ENCODE measurements at regions not wholly inside any gene's neighbourhood (a gene's known extent, or its start where the extent isn't known, plus 50 kb on each side); places are given as distances from the start of the nearest gene placed in this dataset.

- intact Hi-C loops (cut with DNase I): no loop called here
- TF ChIP-seq CTCF (IDR thresholded peaks at IDR 0.05) (no peak), POLR2A (IDR thresholded peaks at IDR 0.05) (no peak), POLR2AphosphoS5 (IDR thresholded peaks at IDR 0.05) (no peak), EP300 (IDR thresholded peaks at IDR 0.05) (no peak)
- Histone ChIP-seq H3K9me3 (no peaks in the 10 kb centered on the region), H3K4me1 (peaks cover 0 to 41% (median 30%) of the 10 kb centered on the region in 4 donors), H3K27me3 (peaks cover 0 to 3% (median 0%) of the 10 kb centered on the region in 3 donors), H3K27ac (no peak overlapping the region), H3K4me3 (no peak overlapping the region), H3K36me3 (no peaks in the 10 kb centered on the region)
- DNase-seq: no peak
- WGBS, 2 donors: 78 to 89% methylated on average over 8 of the region's 8 CpGs
Measured at GRCh38 chr22:48093981-48094380, 1331.5 kb downstream of the TBC1D22A start.

- WGBS, 2 donors: 68 to 76% methylated on average over 4 of the region's 4 CpGs
Measured at GRCh38 chr22:48092866-48093265, 1330.4 kb downstream of the TBC1D22A start.

GRCh38 chr22:48091656-48092223, 1329.3 kb downstream of the TBC1D22A start:
- H3K27ac ChIP-seq: no peak overlapping the region
- no peaks in the 10 kb centered on the region for H3K9me3 ChIP-seq
- H3K4me1 ChIP-seq: peaks cover 0 to 42% (median 30%) of the 10 kb centered on the region in 4 donors
- no peaks in the 10 kb centered on the region for H3K27me3 ChIP-seq
- H3K36me3 ChIP-seq: no peaks in the 10 kb centered on the region
- no peak for TF ChIP-seq EP300 (IDR thresholded peaks at IDR 0.05)
- no peak for TF ChIP-seq CTCF (IDR thresholded peaks at IDR 0.05)
- no peak for TF ChIP-seq POLR2AphosphoS5 (IDR thresholded peaks at IDR 0.05)
- no peak for TF ChIP-seq POLR2A (IDR thresholded peaks at IDR 0.05)
- intact Hi-C loops (cut with DNase I): no loop called here
- WGBS, 2 donors: 80 to 83% methylated on average over 10 of the region's 10 CpGs
- H3K4me3 ChIP-seq: no peak overlapping the region
- DNase-seq: no peak

More at GRCh38 chr22:48092866-48093265, 1330.4 kb downstream of the TBC1D22A start:
- Histone ChIP-seq H3K36me3 (no peaks in the 10 kb centered on the region), H3K27ac (no peak overlapping the region), H3K4me3 (no peak overlapping the region), H3K9me3 (no peaks in the 10 kb centered on the region), H3K4me1 (peaks cover 0 to 42% (median 30%) of the 10 kb centered on the region in 4 donors), H3K27me3 (no peaks in the 10 kb centered on the region)
- DNase-seq: no peak
- peak in 1 of 4 donors; percentile 10 for TF ChIP-seq POLR2AphosphoS5 (IDR thresholded peaks at IDR 0.05)
- TF ChIP-seq CTCF (IDR thresholded peaks at IDR 0.05): no peak
- TF ChIP-seq POLR2A (IDR thresholded peaks at IDR 0.05): no peak
- intact Hi-C loops (cut with DNase I): no loop called here

- peak; percentile 18 for DNase-seq
- no peak overlapping the region for H3K4me3 ChIP-seq
- TF ChIP-seq CTCF (IDR thresholded peaks at IDR 0.05) (no peak), EP300 (IDR thresholded peaks at IDR 0.05) (no peak), POLR2AphosphoS5 (IDR thresholded peaks at IDR 0.05) (no peak), POLR2A (IDR thresholded peaks at IDR 0.05) (no peak)
- intact Hi-C loops (cut with DNase I): no loop called here
- H3K4me1 ChIP-seq: peaks cover 0 to 42% (median 30%) of the 10 kb centered on the region in 4 donors
- no peak overlapping the region for H3K27ac ChIP-seq
- WGBS, 2 donors: 73 to 82% methylated on average over 11 of the region's 11 CpGs
- no peaks in the 10 kb centered on the region for H3K36me3 ChIP-seq
- H3K9me3 ChIP-seq: no peaks in the 10 kb centered on the region
- no peaks in the 10 kb centered on the region for H3K27me3 ChIP-seq
Measured at GRCh38 chr22:48091060-48091650, 1328.7 kb downstream of the TBC1D22A start.
